ENCODE measurements at regions not wholly inside any gene's neighbourhood (a gene's known extent, or its start where the extent isn't known, plus 50 kb on each side); places are given as distances from the start of the nearest gene placed in this dataset.
"Not testable (repeated sequence)": the region's sequence is repeated elsewhere in the genome, so short reads cannot be mapped to it uniquely, and the experiment has no call there.

GRCh38 chr20:43352996-43353395, 104.7 kb upstream of the SRSF6 start:
- no peaks in the 10 kb centered on the region for H3K79me2 ChIP-seq (ENCODE audit: control insufficient read depth, insufficient read depth, low read length)
- WGBS (ENCODE audit: insufficient coverage), result 95% methylated on average over 8 of the region's 8 CpGs
- no peaks in the 10 kb centered on the region for H3K9me3 Mint-ChIP-seq (ENCODE audit: insufficient read depth)

GRCh38 chr20:43350694-43351093, 107.0 kb upstream of the SRSF6 start:
- H3K4me2 ChIP-seq (replicated peaks; ENCODE audit: low read depth, low read length, poor library complexity, severe bottlenecking); intact Hi-C loops (cut with micrococcal nuclease); H3K27ac ChIP-seq (ENCODE audit: low read length in 2 of 2); H3K4me3 Mint-ChIP-seq; CTCF ChIA-PET; H3K9me3 Mint-ChIP-seq (ENCODE audit: insufficient read depth); H3K27me3 ChIP-seq (replicated peaks in 1 of 4; ENCODE audit: control extremely low read depth in 1 of 4, control insufficient read depth in 3 of 4, insufficient read depth in 4 of 4, low read length in 3 of 4); H3K4me1 Mint-ChIP-seq; H3K36me3 ChIP-seq (replicated peaks in 1 of 2; ENCODE audit: control extremely low read depth in 1 of 2, control insufficient read depth in 1 of 2, extremely low read depth in 1 of 2, insufficient read depth in 2 of 2, low read length in 1 of 2); H4K20me1 ChIP-seq (ENCODE audit: control insufficient read depth, insufficient read depth, low read length, poor library complexity, severe bottlenecking); H3K4me1 ChIP-seq (ENCODE audit: control insufficient read depth in 2 of 2, insufficient read depth in 2 of 2, low read length in 2 of 2); H3K27ac Mint-ChIP-seq; H3K9ac ChIP-seq (ENCODE audit: low read length); DNase-seq; H3K79me2 ChIP-seq (ENCODE audit: control insufficient read depth, insufficient read depth, low read length); ATAC-seq (ENCODE audit: low read depth); POLR2A ChIA-PET; H3K9me3 ChIP-seq (ENCODE audit: control extremely low read depth in 1 of 3, control insufficient read depth in 2 of 3, insufficient read depth in 1 of 3, low read length in 2 of 3); H2AFZ ChIP-seq (ENCODE audit: insufficient read depth, low read depth, low read length, poor library complexity, severe bottlenecking); H3K4me3 ChIP-seq (ENCODE audit: control extremely low read depth in 1 of 5, extremely low read depth in 1 of 5, insufficient read depth in 1 of 5, low read depth in 2 of 5, low read length in 4 of 5): not testable (repeated sequence)
- WGBS (ENCODE audit: insufficient coverage), result 67% methylated on average over 1 of the region's 3 CpGs
- peaks cover 18% of the 10 kb centered on the region for H3K27me3 Mint-ChIP-seq

More at GRCh38 chr20:43352996-43353395, 104.7 kb upstream of the SRSF6 start:
- no peak for TF ChIP-seq EZH2 (IDR thresholded peaks at IDR 0.05; ENCODE audit: borderline replicate concordance, insufficient read depth, low read depth, low read length, poor library complexity, severe bottlenecking)
- no peak for TF ChIP-seq CTCF (IDR thresholded peaks at IDR 0.05)
- CTCF ChIA-PET, result no interaction called here
- Histone ChIP-seq H3K4me2 (replicated peaks; ENCODE audit: low read depth, low read length, poor library complexity, severe bottlenecking) (no peak overlapping the region), H3K9ac (ENCODE audit: low read length) (no peak overlapping the region), H3K27ac (ENCODE audit: low read length in 2 of 2) (no peak overlapping the region), H3K27me3 (replicated peaks in 1 of 4; ENCODE audit: control extremely low read depth in 1 of 4, control insufficient read depth in 3 of 4, insufficient read depth in 4 of 4, low read length in 3 of 4) (no peaks in the 10 kb centered on the region), H3K36me3 (replicated peaks in 1 of 2; ENCODE audit: control extremely low read depth in 1 of 2, control insufficient read depth in 1 of 2, extremely low read depth in 1 of 2, insufficient read depth in 2 of 2, low read length in 1 of 2) (no peaks in the 10 kb centered on the region), H3K9me3 (ENCODE audit: control extremely low read depth in 1 of 3, control insufficient read depth in 2 of 3, insufficient read depth in 1 of 3, low read length in 2 of 3) (no peaks in the 10 kb centered on the region), H3K4me1 (ENCODE audit: control insufficient read depth in 2 of 2, insufficient read depth in 2 of 2, low read length in 2 of 2) (no peaks in the 10 kb centered on the region), H4K20me1 (ENCODE audit: control insufficient read depth, insufficient read depth, low read length, poor library complexity, severe bottlenecking) (no peaks in the 10 kb centered on the region), H2AFZ (ENCODE audit: insufficient read depth, low read depth, low read length, poor library complexity, severe bottlenecking) (no peak overlapping the region), H3K4me3 (ENCODE audit: control extremely low read depth in 1 of 5, extremely low read depth in 1 of 5, insufficient read depth in 1 of 5, low read depth in 2 of 5, low read length in 4 of 5) (no peak overlapping the region)
- Mint-ChIP-seq H3K4me3 (no peak overlapping the region), H3K27ac (no peak overlapping the region), H3K27me3 (peaks cover 15% of the 10 kb centered on the region), H3K4me1 (no peaks in the 10 kb centered on the region)
- intact Hi-C loops (cut with micrococcal nuclease), result no loop called here
- POLR2A ChIA-PET, result no interaction called here
- no peak for DNase-seq
- no peak for ATAC-seq (ENCODE audit: low read depth)

All from B cell (primary cell).